Transverse colon (tissue), 4 donors: ENCODE measurements at regions not wholly inside any gene's neighbourhood (a gene's known extent, or its start where the extent isn't known, plus 50 kb on each side); places are given as distances from the start of the nearest gene placed in this dataset.

ENCODE experiments used
- DNase-seq: peaks from one replicate; pipeline ENCODE4 v3.0.0-alpha.2; 2019
- H3K27ac ChIP-seq, 4 donors: fragments of 200-600 bp; sonication (generic); 2 replicates each; pipeline ENCODE4 v1.5.1; 2016 to 2018; ENCODE audit warnings: inconsistent platforms in 4 of 4
- H3K27me3 ChIP-seq: fragments of 200-600 bp; sonication (generic); 2 replicates; pipeline ENCODE4 v1.5.1; 2017; ENCODE audit warnings: inconsistent platforms
- H3K36me3 ChIP-seq, 4 donors: fragments of 200-600 bp; sonication (generic); 2 replicates each; pipeline ENCODE4 v1.5.1; 2017 to 2019; ENCODE audit warnings: inconsistent platforms in 4 of 4
- H3K4me1 ChIP-seq, 4 donors: fragments of 200-600 bp; sonication (generic); 2 replicates each; pipeline ENCODE4 v1.5.1; 2017 to 2020; ENCODE audit warnings: inconsistent platforms in 4 of 4
- H3K4me3 ChIP-seq, 4 donors: fragments of 200-600 bp; sonication (generic); 1 replicate in 1 of 4; 2 replicates in 3 of 4; pipeline versions ENCODE4 v1.5.1 to v1.6.1; 2017 to 2019; ENCODE audit warnings: inconsistent platforms in 4 of 4
- H3K9me3 ChIP-seq, 2 donors: fragments of 200-600 bp; sonication (generic); 2 replicates each; pipeline ENCODE4 v1.5.1; 2017 to 2019; ENCODE audit warnings: inconsistent platforms in 2 of 2
- EP300 ChIP-seq: sonication (generic); formaldehyde crosslinking; IDR thresholded peaks from one replicate; pipeline ENCODE4 v1.6.1; 2017; ENCODE audit warnings: antibody characterized with exemption, low read depth
- POLR2A ChIP-seq: fragments of 450-650 bp; IDR thresholded peaks from one replicate; pipeline ENCODE4 v1.6.1; 2016; ENCODE audit warnings: antibody characterized with exemption, mild to moderate bottlenecking, moderate library complexity
- POLR2AphosphoS5 ChIP-seq, 3 donors: sonication (generic); formaldehyde crosslinking; IDR thresholded peaks; one replicate each; pipeline ENCODE4 v1.6.1; 2016; ENCODE audit warnings: antibody characterized with exemption in 3 of 3
- WGBS, 2 donors: methylation state at CpG; one replicate each; pipeline ENCODE4 v1.1.5; 2018; ENCODE audit warnings: low coverage in 1 of 2; 5-methylcytosine and 5-hydroxymethylcytosine counted together
- in situ Hi-C, 4 donors: fragments of 200-750 bp; cut with MboI; loops; one replicate each; pipeline versions ENCODE4 v1.15.0 to v1.15.1; 2017; ENCODE audit warnings: low sequenced_read_pairs in 3 of 4, low pct_ligation_motif_present in 1 of 4, low pct_unique_long_range_greater_than_20kb in 1 of 4
- intact Hi-C: fragments of 100-400 bp; cut with DNase I; formaldehyde crosslinking; loops from one replicate; pipeline ENCODE4 v1.15.1; 2023; ENCODE audit warnings: low total_unique reads
- TF ChIP-seq, protein P1 (sequence below), 5 experiments: fragments of 200-600 bp in 3 of 5; fragments of 450-650 bp in 2 of 5; sonication (generic) in 3 of 5; IDR thresholded peaks; 1 replicate in 2 of 5; 2 replicates in 3 of 5; pipeline ENCODE4 v1.5.1; 2016 to 2017; ENCODE audit warnings: antibody characterized with exemption in 5 of 5, inconsistent platforms in 3 of 5, mild to moderate bottlenecking in 2 of 5, moderate library complexity in 1 of 5

GRCh38 chr14:51539571-51540037 is 112.1 kb upstream of the FRMD6 start:
- 45% methylated on average over 1 of the region's 1 CpG; no CpG with 5 or more reads in 1 of the 2 donors for WGBS, 2 donors
- Histone ChIP-seq H3K36me3 (no peaks in the 10 kb centered on the region), H3K27ac (no peak overlapping the region), H3K9me3 (peaks cover 0 to 3% of the 10 kb centered on the region in 2 donors), H3K4me3 (no peak overlapping the region), H3K27me3 (no peaks in the 10 kb centered on the region), H3K4me1 (peaks cover 0 to 6% (median 0%) of the 10 kb centered on the region in 4 donors)
- intact Hi-C loops (no loop called here), in situ Hi-C loops (no loop called here)
- no peak for DNase-seq
- TF ChIP-seq POLR2AphosphoS5 (IDR thresholded peaks at IDR 0.05) (no peak), POLR2A (no peak), EP300 (no peak)
- TF ChIP-seq, protein P1, sequence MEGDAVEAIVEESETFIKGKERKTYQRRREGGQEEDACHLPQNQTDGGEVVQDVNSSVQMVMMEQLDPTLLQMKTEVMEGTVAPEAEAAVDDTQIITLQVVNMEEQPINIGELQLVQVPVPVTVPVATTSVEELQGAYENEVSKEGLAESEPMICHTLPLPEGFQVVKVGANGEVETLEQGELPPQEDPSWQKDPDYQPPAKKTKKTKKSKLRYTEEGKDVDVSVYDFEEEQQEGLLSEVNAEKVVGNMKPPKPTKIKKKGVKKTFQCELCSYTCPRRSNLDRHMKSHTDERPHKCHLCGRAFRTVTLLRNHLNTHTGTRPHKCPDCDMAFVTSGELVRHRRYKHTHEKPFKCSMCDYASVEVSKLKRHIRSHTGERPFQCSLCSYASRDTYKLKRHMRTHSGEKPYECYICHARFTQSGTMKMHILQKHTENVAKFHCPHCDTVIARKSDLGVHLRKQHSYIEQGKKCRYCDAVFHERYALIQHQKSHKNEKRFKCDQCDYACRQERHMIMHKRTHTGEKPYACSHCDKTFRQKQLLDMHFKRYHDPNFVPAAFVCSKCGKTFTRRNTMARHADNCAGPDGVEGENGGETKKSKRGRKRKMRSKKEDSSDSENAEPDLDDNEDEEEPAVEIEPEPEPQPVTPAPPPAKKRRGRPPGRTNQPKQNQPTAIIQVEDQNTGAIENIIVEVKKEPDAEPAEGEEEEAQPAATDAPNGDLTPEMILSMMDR (IDR thresholded peaks at IDR 0.05) = no peak

DNA sequence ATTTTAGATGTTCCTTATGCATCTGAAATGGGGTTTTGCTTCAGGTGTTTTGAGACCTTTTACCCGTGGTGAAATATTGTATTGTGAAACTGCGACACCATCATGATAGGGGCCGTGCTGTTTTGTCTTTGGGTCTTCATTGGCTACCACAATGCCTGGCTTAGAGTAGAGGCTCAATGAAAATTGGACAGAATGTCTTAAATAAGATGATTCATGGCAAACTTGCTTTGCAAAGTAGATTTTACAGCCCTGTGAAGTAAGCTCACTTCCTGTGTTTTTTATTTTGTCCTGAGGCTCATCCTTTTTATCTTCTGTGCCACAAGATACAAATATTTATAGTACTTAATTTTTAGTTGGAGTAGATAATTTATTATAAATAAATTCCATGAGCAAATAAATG is 111.3 kb upstream of the FRMD6 start:
- Histone ChIP-seq H3K9me3 (peaks cover 0 to 2% of the 10 kb centered on the region in 2 donors), H3K4me1 (peaks cover 0 to 6% (median 0%) of the 10 kb centered on the region in 4 donors), H3K4me3 (no peak overlapping the region), H3K27me3 (no peaks in the 10 kb centered on the region), H3K27ac (no peak overlapping the region), H3K36me3 (no peaks in the 10 kb centered on the region)
- intact Hi-C loops (no loop called here), in situ Hi-C loops (no loop called here)
- 81 to 92% methylated on average over 3 of the region's 3 CpGs for WGBS, 2 donors
- DNase-seq = no peak
- TF ChIP-seq POLR2A = no peak
- TF ChIP-seq EP300 = no peak
- TF ChIP-seq, protein P1 (IDR thresholded peaks at IDR 0.05) = no peak
- TF ChIP-seq POLR2AphosphoS5 (IDR thresholded peaks at IDR 0.05) = no peak

- no peak for DNase-seq
- no peak for TF ChIP-seq EP300
- TF ChIP-seq POLR2AphosphoS5 (IDR thresholded peaks at IDR 0.05) = no peak
- no peak for TF ChIP-seq POLR2A
- TF ChIP-seq, protein P1 (IDR thresholded peaks at IDR 0.05) = no peak
- Histone ChIP-seq H3K36me3 (no peaks in the 10 kb centered on the region), H3K27me3 (no peaks in the 10 kb centered on the region), H3K4me1 (peaks cover 0 to 7% (median 1%) of the 10 kb centered on the region in 4 donors), H3K9me3 (no peaks in the 10 kb centered on the region), H3K27ac (no peak overlapping the region), H3K4me3 (no peak overlapping the region)
- WGBS, 2 donors = 60 to 61% methylated on average over 4 of the region's 4 CpGs
- intact Hi-C loops = no loop called here
- in situ Hi-C loops = no loop called here
Measured at GRCh38 chr14:51544471-51544870, 107.2 kb upstream of the FRMD6 start.

DNA sequence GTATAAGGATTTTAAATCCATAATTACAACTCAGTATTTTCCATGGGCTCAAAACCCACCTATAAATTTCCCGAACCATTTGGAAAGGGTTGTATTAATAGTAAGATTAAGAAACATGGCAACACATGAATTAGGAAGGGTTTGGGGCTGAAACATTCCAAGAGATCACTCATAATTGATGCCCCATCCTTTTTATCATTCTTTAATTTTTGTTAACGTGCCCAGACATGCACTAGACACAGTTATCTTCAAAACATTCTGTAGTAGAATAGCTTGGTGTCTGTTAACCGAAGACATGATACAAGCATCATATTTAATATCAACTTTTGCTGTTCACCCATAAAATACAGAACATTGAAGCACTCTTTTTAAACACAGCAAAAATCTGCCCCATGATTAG is 106.8 kb upstream of the FRMD6 start:
- Histone ChIP-seq H3K9me3 (no peaks in the 10 kb centered on the region), H3K36me3 (no peaks in the 10 kb centered on the region), H3K4me1 (peaks cover 0 to 3% (median 1%) of the 10 kb centered on the region in 4 donors), H3K27ac (no peak overlapping the region), H3K4me3 (no peak overlapping the region), H3K27me3 (no peaks in the 10 kb centered on the region)
- DNase-seq = no peak
- intact Hi-C loops (no loop called here), in situ Hi-C loops (no loop called here)
- TF ChIP-seq POLR2A (no peak), EP300 (no peak), POLR2AphosphoS5 (IDR thresholded peaks at IDR 0.05) (no peak)
- TF ChIP-seq, protein P1 (IDR thresholded peaks at IDR 0.05) = no peak
- 68 to 73% methylated on average over 3 of the region's 3 CpGs for WGBS, 2 donors
